H9 (cell line): ENCODE measurements at regions not wholly inside any gene's neighbourhood (a gene's known extent, or its start where the extent isn't known, plus 50 kb on each side); places are given as distances from the start of the nearest gene placed in this dataset.

Experiments used
- DNase-seq: peaks from one replicate; pipeline ENCODE4 v3.0.0-alpha.2; 2017
- H2AFZ ChIP-seq: one replicate; pipeline ENCODE4 v1.6.1; 2013; ENCODE audit warnings: mild to moderate bottlenecking, low read length, control low read depth, moderate library complexity
- H2AK5ac ChIP-seq: 2 replicates; pipeline ENCODE4 v1.6.1; 2013; ENCODE audit warnings: low read length, control low read depth, mixed read lengths; ENCODE audit not compliant: insufficient read length
- H2BK120ac ChIP-seq: one replicate; pipeline ENCODE4 v1.6.1; 2013; ENCODE audit warnings: low read depth, mild to moderate bottlenecking, low read length, control low read depth, inconsistent platforms; ENCODE audit not compliant: poor library complexity, severe bottlenecking
- H2BK12ac ChIP-seq: 2 replicates; pipeline ENCODE4 v1.6.1; 2013; ENCODE audit warnings: low read length, control low read depth, mixed read lengths, low read depth; ENCODE audit not compliant: insufficient read length
- H2BK15ac ChIP-seq: 2 replicates; pipeline ENCODE4 v1.6.1; 2013; ENCODE audit warnings: low read depth, low read length, control low read depth
- H2BK20ac ChIP-seq: one replicate; pipeline ENCODE4 v1.6.1; 2013; ENCODE audit warnings: low read depth, mild to moderate bottlenecking, low read length, control low read depth, inconsistent platforms; ENCODE audit not compliant: poor library complexity, severe bottlenecking
- H2BK5ac ChIP-seq: 2 replicates; pipeline ENCODE4 v1.6.1; 2013; ENCODE audit warnings: low read length, control low read depth, mixed read lengths; ENCODE audit not compliant: insufficient read length
- H3K14ac ChIP-seq: 2 replicates; pipeline ENCODE4 v1.6.1; 2013; ENCODE audit warnings: low read length, control low read depth; ENCODE audit not compliant: insufficient read depth
- H3K18ac ChIP-seq: 2 replicates; pipeline ENCODE4 v1.6.1; 2013; ENCODE audit warnings: low read depth, mild to moderate bottlenecking, mixed read lengths, low read length, control low read depth; ENCODE audit not compliant: insufficient read length
- H3K23ac ChIP-seq: 2 replicates; pipeline ENCODE4 v1.6.1; 2013; ENCODE audit warnings: low read length, control low read depth, mixed read lengths, low read depth; ENCODE audit not compliant: insufficient read length
- H3K23me2 ChIP-seq: 2 replicates; pipeline ENCODE4 v1.6.1; 2013; ENCODE audit warnings: low read depth, mild to moderate bottlenecking, mixed read lengths, low read length, control low read depth; ENCODE audit not compliant: insufficient read length, poor library complexity, severe bottlenecking
- H3K27ac ChIP-seq: 2 replicates; pipeline ENCODE4 v1.5.1; 2013; ENCODE audit warnings: low read length, control low read depth, mixed read lengths, low read depth; ENCODE audit not compliant: insufficient read length
- H3K27me3 ChIP-seq: 2 replicates; pipeline ENCODE4 v1.6.1; 2013; ENCODE audit warnings: low read length, control low read depth, inconsistent platforms; ENCODE audit not compliant: insufficient read depth
- H3K4ac ChIP-seq: 2 replicates; pipeline ENCODE4 v1.6.1; 2013; ENCODE audit warnings: low read depth, mild to moderate bottlenecking, control low read depth, inconsistent platforms, low read length, moderate library complexity
- H3K4me1 ChIP-seq: 2 replicates; pipeline ENCODE4 v1.6.1; 2013; ENCODE audit warnings: low read length, control low read depth, inconsistent platforms; ENCODE audit not compliant: insufficient read depth
- H3K4me2 ChIP-seq: 2 replicates; pipeline ENCODE4 v1.6.1; 2013; ENCODE audit warnings: low read length, control low read depth, mixed read lengths; ENCODE audit not compliant: insufficient read length, insufficient read depth
- H3K56ac ChIP-seq: 2 replicates; pipeline ENCODE4 v1.6.1; 2013; ENCODE audit warnings: low read depth, mild to moderate bottlenecking, mixed read lengths, low read length, control low read depth; ENCODE audit not compliant: insufficient read length
- H3K79me1 ChIP-seq: 2 replicates; pipeline ENCODE4 v1.6.1; 2013; ENCODE audit warnings: low read depth, mild to moderate bottlenecking, moderate library complexity, low read length, control low read depth, inconsistent platforms; ENCODE audit not compliant: insufficient read depth, poor library complexity, severe bottlenecking
- H3K79me2 ChIP-seq: 2 replicates; pipeline ENCODE4 v1.6.1; 2013; ENCODE audit warnings: low read length, control low read depth, inconsistent platforms; ENCODE audit not compliant: insufficient read depth
- H3K9ac ChIP-seq: 2 replicates; pipeline ENCODE4 v1.6.1; 2013; ENCODE audit warnings: low read length, control low read depth, mixed read lengths; ENCODE audit not compliant: insufficient read length; ENCODE audit errors: extremely low read depth
- H3K9me3 ChIP-seq: one replicate; pipeline ENCODE4 v1.6.1; 2013; ENCODE audit warnings: low read depth, low read length, inconsistent platforms; ENCODE audit not compliant: control insufficient read depth
- H3T11ph ChIP-seq: one replicate; pipeline ENCODE4 v1.6.1; 2013; ENCODE audit warnings: mild to moderate bottlenecking, low read length, control low read depth, inconsistent platforms
- H4K20me1 ChIP-seq: one replicate; pipeline ENCODE4 v1.6.1; 2013; ENCODE audit not compliant: control insufficient read depth, insufficient read length, insufficient read depth
- H4K5ac ChIP-seq: 2 replicates; pipeline ENCODE4 v1.6.1; 2013; ENCODE audit warnings: low read depth, mild to moderate bottlenecking, mixed read lengths, low read length, control low read depth; ENCODE audit not compliant: insufficient read length
- H4K8ac ChIP-seq: replicated peaks from 2 replicates; pipeline ENCODE4 v1.6.1; 2013; ENCODE audit warnings: low read length, control low read depth, mixed read lengths, low read depth; ENCODE audit not compliant: insufficient read length
- H4K91ac ChIP-seq: 2 replicates; pipeline ENCODE4 v1.6.1; 2013; ENCODE audit warnings: low read depth, mild to moderate bottlenecking, moderate library complexity, mixed read lengths, low read length, control low read depth; ENCODE audit not compliant: insufficient read length
- H3K27ac Mint-ChIP-seq, 3 experiments: 2 replicates in 2 of 3; 3 replicates in 1 of 3; pipeline ENCODE4 v1.8.0; 2020 to 2021; ENCODE audit warnings: mixed read lengths in 3 of 3, mild to moderate bottlenecking in 1 of 3, moderate library complexity in 1 of 3
- H3K27me3 Mint-ChIP-seq: 2 replicates; pipeline ENCODE4 v1.8.0; 2021; ENCODE audit warnings: low read depth, mild to moderate bottlenecking, moderate library complexity, mixed read lengths
- H3K36me3 Mint-ChIP-seq, 3 experiments: 2 replicates in 2 of 3; 3 replicates in 1 of 3; pipeline ENCODE4 v1.8.0; 2020 to 2021; ENCODE audit warnings: low read depth in 3 of 3, mixed read lengths in 3 of 3; ENCODE audit not compliant: insufficient read depth in 1 of 3
- H3K4me1 Mint-ChIP-seq, 2 experiments: 2 replicates each; pipeline ENCODE4 v1.8.0; 2020; ENCODE audit warnings: mixed read lengths in 2 of 2
- H3K4me3 Mint-ChIP-seq, 2 experiments: 2 replicates in 1 of 2; 3 replicates in 1 of 2; pipeline ENCODE4 v1.8.0; 2020 to 2021; ENCODE audit warnings: mild to moderate bottlenecking in 2 of 2, mixed read lengths in 2 of 2, moderate library complexity in 1 of 2
- H3K9me3 Mint-ChIP-seq, 2 experiments: 2 replicates in 1 of 2; 3 replicates in 1 of 2; pipeline ENCODE4 v1.8.0; 2020; ENCODE audit warnings: mild to moderate bottlenecking in 2 of 2, mixed read lengths in 2 of 2, moderate library complexity in 1 of 2
- CTCF ChIP-seq: fragments of 200-600 bp; sonication (generic); conservative IDR thresholded peaks from 3 replicates; pipeline ENCODE4 v1.8.0; 2021; ENCODE audit warnings: antibody characterized with exemption, mild to moderate bottlenecking

- H3K9ac ChIP-seq = no peak overlapping the region
- H3K56ac ChIP-seq = no peak overlapping the region
- H3K27ac ChIP-seq = no peak overlapping the region
- H3K14ac ChIP-seq = no peak overlapping the region
- no peak overlapping the region for H3T11ph ChIP-seq
- no peak overlapping the region for H2BK12ac ChIP-seq
- H3K4ac ChIP-seq = no peak overlapping the region
- no peak overlapping the region for H2BK20ac ChIP-seq
- H3K36me3 Mint-ChIP-seq = peaks cover 0 to 1% (median 0%) of the 10 kb centered on the region in 3 experiments; a peak in 1 of 7 replicates
- no peak overlapping the region for H2BK15ac ChIP-seq
- H3K4me3 Mint-ChIP-seq = no peak overlapping the region
- H2BK5ac ChIP-seq = no peak overlapping the region
- H4K91ac ChIP-seq = no peak overlapping the region
- H3K23me2 ChIP-seq = no peaks in the 10 kb centered on the region
- H3K27me3 ChIP-seq = no peaks in the 10 kb centered on the region
- H3K4me1 ChIP-seq = peaks cover 3% of the 10 kb centered on the region; the same call in 1 of the 2 replicates
- H2AK5ac ChIP-seq = no peak overlapping the region
- no peak overlapping the region for H2BK120ac ChIP-seq
- H3K4me2 ChIP-seq = no peak overlapping the region
- H3K79me2 ChIP-seq = no peaks in the 10 kb centered on the region
- peaks cover 26 to 27% of the 10 kb centered on the region in 2 experiments for H3K4me1 Mint-ChIP-seq
- no peak overlapping the region for H3K27ac Mint-ChIP-seq
- H3K9me3 ChIP-seq = no peaks in the 10 kb centered on the region
- H3K79me1 ChIP-seq = no peaks in the 10 kb centered on the region
- peaks cover 0 to 6% of the 10 kb centered on the region in 2 experiments; a peak in 2 of 5 replicates for H3K9me3 Mint-ChIP-seq
- H3K18ac ChIP-seq = no peak overlapping the region
- no peaks in the 10 kb centered on the region for H3K27me3 Mint-ChIP-seq
- no peak for TF ChIP-seq CTCF
- no peaks in the 10 kb centered on the region for H4K20me1 ChIP-seq
- no peak overlapping the region for H2AFZ ChIP-seq
- no peak overlapping the region for H3K23ac ChIP-seq
- no peak for DNase-seq
- H4K5ac ChIP-seq = no peak overlapping the region
- H4K8ac ChIP-seq = no peak overlapping the region
These were observed 268.1 kb downstream of the NPIPA8 start for GRCh38 chr16:18068477-18068876.
